CD14-positive monocyte (primary cell): ENCODE measurements at regions not wholly inside any gene's neighbourhood (a gene's known extent, or its start where the extent isn't known, plus 50 kb on each side); places are given as distances from the start of the nearest gene placed in this dataset.

Experiments used
- DNase-seq, 3 donors: peaks; one replicate each; pipeline ENCODE4 v3.0.0-alpha.2; 2011 to 2022
- H2AFZ ChIP-seq: 2 replicates; pipeline ENCODE4 v1.6.0; 2012; ENCODE audit warnings: mild to moderate bottlenecking, low read depth, low read length, inconsistent platforms; ENCODE audit not compliant: insufficient read depth, poor library complexity, severe bottlenecking
- H3K27ac ChIP-seq, 2 donors: 1 replicate in 1 of 2; 2 replicates in 1 of 2; pipeline ENCODE4 v1.5.1; 2012 to 2013; ENCODE audit warnings: low read length in 2 of 2, control low read depth in 1 of 2, inconsistent platforms in 1 of 2, low read depth in 1 of 2, mild to moderate bottlenecking in 1 of 2
- H3K27me3 ChIP-seq, 2 donors: one replicate each; pipeline versions ENCODE4 v1.6.0 to v1.6.1; 2011 to 2013; ENCODE audit warnings: low read length in 2 of 2; ENCODE audit not compliant: control insufficient read depth in 2 of 2, insufficient read depth in 2 of 2
- H3K36me3 ChIP-seq, 2 donors: replicated peaks in 1 of 2; 1 replicate in 1 of 2; 2 replicates in 1 of 2; pipeline versions ENCODE4 v1.5.1 to v1.6.1; 2012 to 2013; ENCODE audit warnings: low read length in 2 of 2, control low read depth in 1 of 2, inconsistent platforms in 1 of 2, mild to moderate bottlenecking in 1 of 2; ENCODE audit not compliant: insufficient read depth in 2 of 2, control insufficient read depth in 1 of 2
- H3K4me1 ChIP-seq, 2 donors: 1 replicate in 1 of 2; 2 replicates in 1 of 2; pipeline versions ENCODE4 v1.5.1 to v1.6.1; 2012 to 2013; ENCODE audit warnings: low read length in 2 of 2, control low read depth in 1 of 2, inconsistent platforms in 1 of 2, mild to moderate bottlenecking in 1 of 2, moderate library complexity in 1 of 2; ENCODE audit not compliant: insufficient read depth in 2 of 2, control insufficient read depth in 1 of 2
- H3K4me2 ChIP-seq: replicated peaks from 2 replicates; pipeline ENCODE3; 2012; ENCODE audit warnings: low read length, moderate library complexity, mild to moderate bottlenecking; ENCODE audit not compliant: poor library complexity, severe bottlenecking; ENCODE audit errors: extremely low read depth
- H3K4me3 ChIP-seq, 3 experiments: fragments of 200-600 bp in 1 of 3; sonication (generic) in 1 of 3; replicated peaks in 1 of 3; 1 replicate in 2 of 3; 2 replicates in 1 of 3; pipeline ENCODE4 v1.5.1; 2011 to 2013; ENCODE audit warnings: low read length in 3 of 3, mild to moderate bottlenecking in 3 of 3, control low read depth in 2 of 3, low read depth in 2 of 3, inconsistent platforms in 1 of 3, moderate library complexity in 1 of 3
- H3K79me2 ChIP-seq: 2 replicates; pipeline ENCODE4 v1.6.0; 2012; ENCODE audit warnings: mild to moderate bottlenecking, control low read depth, inconsistent platforms, low read length, moderate library complexity; ENCODE audit not compliant: insufficient read depth
- H3K9ac ChIP-seq: 2 replicates; pipeline ENCODE4 v1.6.0; 2017; ENCODE audit warnings: low read length, mild to moderate bottlenecking; ENCODE audit not compliant: insufficient read depth, poor library complexity, severe bottlenecking
- H3K9me3 ChIP-seq, 2 donors: replicated peaks in 1 of 2; 1 replicate in 1 of 2; 2 replicates in 1 of 2; pipeline versions ENCODE4 v1.5.1 to v1.6.1; 2012 to 2013; ENCODE audit warnings: low read length in 2 of 2, control low read depth in 1 of 2; ENCODE audit not compliant: control insufficient read depth in 1 of 2, insufficient read depth in 1 of 2
- H4K20me1 ChIP-seq: 2 replicates; pipeline ENCODE4 v1.6.0; 2012; ENCODE audit warnings: mild to moderate bottlenecking, low read length, control low read depth, moderate library complexity; ENCODE audit not compliant: insufficient read depth
- H3K27ac Mint-ChIP-seq, 7 donors: one replicate each; pipeline ENCODE4 v1.8.0; 2020; ENCODE audit warnings: mild to moderate bottlenecking in 7 of 7, mixed read lengths in 7 of 7, moderate library complexity in 6 of 7, inconsistent platforms in 2 of 7
- H3K27me3 Mint-ChIP-seq, 3 donors: one replicate each; pipeline ENCODE4 v1.8.0; 2021 to 2022; ENCODE audit warnings: low read depth in 3 of 3, mild to moderate bottlenecking in 3 of 3, mixed read lengths in 3 of 3, moderate library complexity in 3 of 3, inconsistent platforms in 1 of 3
- H3K36me3 Mint-ChIP-seq, 2 donors: one replicate each; pipeline ENCODE4 v1.8.0; 2020; ENCODE audit warnings: mixed read lengths in 2 of 2, inconsistent platforms in 1 of 2, mild to moderate bottlenecking in 1 of 2
- H3K4me1 Mint-ChIP-seq: one replicate; pipeline ENCODE4 v1.8.0; 2020; ENCODE audit warnings: mild to moderate bottlenecking, mixed read lengths
- H3K4me3 Mint-ChIP-seq, 2 donors: one replicate each; pipeline ENCODE4 v1.8.0; 2020; ENCODE audit warnings: mild to moderate bottlenecking in 2 of 2, mixed read lengths in 2 of 2, moderate library complexity in 1 of 2
- H3K9me3 Mint-ChIP-seq, 7 donors: one replicate each; pipeline ENCODE4 v1.8.0; 2020 to 2022; ENCODE audit warnings: mixed read lengths in 7 of 7, mild to moderate bottlenecking in 6 of 7, moderate library complexity in 6 of 7, inconsistent platforms in 2 of 7
- WGBS: methylation state at CpG from one replicate; pipeline ENCODE4 v1.1.5; 2013; ENCODE audit warnings: missing lambda C conversion rate; ENCODE audit not compliant: insufficient coverage; 5-methylcytosine and 5-hydroxymethylcytosine counted together
- intact Hi-C, 2 donors: fragments of 100-400 bp; cut with micrococcal nuclease; formaldehyde crosslinking; loops; one replicate each; pipeline versions ENCODE4 v1.15.0 to v1.15.1; 2023
- TF ChIP-seq, protein P1 (sequence below): fragments of 200-600 bp; IDR thresholded peaks from one replicate; pipeline ENCODE4 v1.8.0; 2022; ENCODE audit warnings: antibody characterized with exemption, mild to moderate bottlenecking

DNA sequence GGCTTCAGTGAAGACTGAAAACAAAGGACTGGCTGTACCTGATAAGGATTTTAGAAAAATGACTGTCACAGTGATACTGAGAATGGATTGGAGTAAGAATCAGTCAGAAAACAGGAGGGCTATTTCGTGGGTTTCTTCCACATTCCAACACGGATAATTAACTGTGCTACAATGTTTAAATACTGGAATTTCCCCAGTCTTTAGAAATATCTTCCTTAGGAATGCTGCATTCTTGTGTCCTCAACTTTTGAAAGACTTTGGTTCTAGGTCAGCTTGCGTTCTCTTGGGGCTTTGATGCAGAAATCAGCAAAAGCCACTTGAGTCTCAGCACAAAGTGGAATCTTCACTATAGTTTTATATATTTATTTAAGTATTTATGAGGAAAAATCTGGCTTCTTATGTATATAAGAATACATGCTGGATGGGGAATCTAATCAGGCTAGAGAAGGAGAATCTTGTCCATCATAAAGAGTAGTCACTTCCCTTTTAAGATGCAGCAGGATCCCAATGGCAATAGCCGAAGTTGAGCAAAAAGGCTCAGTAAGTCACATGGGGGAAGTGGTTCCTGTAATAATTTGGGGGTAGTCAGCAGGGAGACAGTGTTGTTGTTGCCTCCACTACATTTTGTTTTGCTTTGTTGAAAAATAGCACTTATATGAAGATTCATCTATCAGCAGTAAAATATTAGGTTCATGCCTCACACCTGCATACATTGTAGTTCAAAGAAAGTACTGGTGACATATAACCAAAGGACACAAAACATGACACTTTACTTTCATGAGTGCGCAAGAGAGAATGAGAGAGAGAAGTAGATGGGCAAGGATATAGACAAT is 86.0 kb downstream of the CH25H start:
- peaks cover 43% of the 10 kb centered on the region for H3K4me1 Mint-ChIP-seq
- H3K9me3 Mint-ChIP-seq = peaks cover 0 to 4% (median 0%) of the 10 kb centered on the region in 7 donors
- Histone ChIP-seq H3K36me3 (no peaks in the 10 kb centered on the region), H3K9ac (no peak overlapping the region), H2AFZ (no peak overlapping the region), H3K4me2 (no peak overlapping the region), H3K27me3 (peaks cover 0 to 3% of the 10 kb centered on the region in 2 donors), H3K4me1 (peaks cover 34 to 38% of the 10 kb centered on the region in 2 donors), H3K79me2 (no peaks in the 10 kb centered on the region), H3K4me3 (no peak overlapping the region), H4K20me1 (no peaks in the 10 kb centered on the region), H3K27ac (peak overlapping the region in 1 of 2 donors; percentile 94), H3K9me3 (no peaks in the 10 kb centered on the region)
- H3K4me3 Mint-ChIP-seq = no peak overlapping the region
- 83% methylated on average over 2 of the region's 5 CpGs for WGBS
- DNase-seq = peak; percentile 56 to 69 (median 66)
- TF ChIP-seq, protein P1, sequence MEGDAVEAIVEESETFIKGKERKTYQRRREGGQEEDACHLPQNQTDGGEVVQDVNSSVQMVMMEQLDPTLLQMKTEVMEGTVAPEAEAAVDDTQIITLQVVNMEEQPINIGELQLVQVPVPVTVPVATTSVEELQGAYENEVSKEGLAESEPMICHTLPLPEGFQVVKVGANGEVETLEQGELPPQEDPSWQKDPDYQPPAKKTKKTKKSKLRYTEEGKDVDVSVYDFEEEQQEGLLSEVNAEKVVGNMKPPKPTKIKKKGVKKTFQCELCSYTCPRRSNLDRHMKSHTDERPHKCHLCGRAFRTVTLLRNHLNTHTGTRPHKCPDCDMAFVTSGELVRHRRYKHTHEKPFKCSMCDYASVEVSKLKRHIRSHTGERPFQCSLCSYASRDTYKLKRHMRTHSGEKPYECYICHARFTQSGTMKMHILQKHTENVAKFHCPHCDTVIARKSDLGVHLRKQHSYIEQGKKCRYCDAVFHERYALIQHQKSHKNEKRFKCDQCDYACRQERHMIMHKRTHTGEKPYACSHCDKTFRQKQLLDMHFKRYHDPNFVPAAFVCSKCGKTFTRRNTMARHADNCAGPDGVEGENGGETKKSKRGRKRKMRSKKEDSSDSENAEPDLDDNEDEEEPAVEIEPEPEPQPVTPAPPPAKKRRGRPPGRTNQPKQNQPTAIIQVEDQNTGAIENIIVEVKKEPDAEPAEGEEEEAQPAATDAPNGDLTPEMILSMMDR = no peak
- intact Hi-C loops = loop anchor here (5.0 kb wide), 3 partner anchors 34 to 129 kb away; partner anchors contain the start of gene FAS (in 1 of the 2)
- H3K27me3 Mint-ChIP-seq = peaks cover 0 to 6% (median 2%) of the 10 kb centered on the region in 3 donors
- peak overlapping the region; percentile 29 to 99 (median 93) for H3K27ac Mint-ChIP-seq
- peaks cover 0 to 4% of the 10 kb centered on the region in 2 donors for H3K36me3 Mint-ChIP-seq

DNA sequence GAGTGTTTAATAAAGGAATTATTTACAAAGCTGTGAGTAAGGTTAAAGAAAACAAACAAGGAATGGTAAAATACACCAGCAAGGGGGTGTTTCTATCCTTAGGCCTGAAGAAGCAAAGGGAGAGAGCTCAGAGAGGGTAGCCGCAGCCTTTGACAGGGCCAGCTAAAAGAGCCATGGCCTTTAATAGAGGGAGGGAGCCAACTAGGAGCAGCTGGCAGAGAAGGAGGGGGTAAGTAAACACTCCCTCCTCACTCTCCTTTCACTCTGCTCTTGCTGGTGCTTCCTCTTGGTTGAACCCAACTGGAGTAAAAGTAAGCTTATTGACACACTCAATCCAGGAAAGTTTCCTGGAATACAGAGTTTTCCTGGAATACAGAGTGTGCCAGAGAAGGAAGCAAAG is 87.5 kb downstream of the CH25H start:
- H3K27me3 Mint-ChIP-seq = peaks cover 0 to 6% (median 2%) of the 10 kb centered on the region in 3 donors
- H3K9me3 Mint-ChIP-seq = peaks cover 0 to 4% (median 0%) of the 10 kb centered on the region in 7 donors
- WGBS = no CpG with 5 or more reads among the region's 1 CpG
- Histone ChIP-seq H3K27ac (no peak overlapping the region), H3K36me3 (no peaks in the 10 kb centered on the region), H4K20me1 (no peaks in the 10 kb centered on the region), H3K4me1 (peaks cover 34 to 38% of the 10 kb centered on the region in 2 donors), H3K9me3 (no peaks in the 10 kb centered on the region), H3K9ac (no peak overlapping the region), H2AFZ (no peak overlapping the region), H3K79me2 (no peaks in the 10 kb centered on the region), H3K4me2 (no peak overlapping the region), H3K27me3 (no peaks in the 10 kb centered on the region), H3K4me3 (no peak overlapping the region)
- no peak for DNase-seq
- TF ChIP-seq, protein P1 = no peak
- H3K4me3 Mint-ChIP-seq = no peak overlapping the region
- intact Hi-C loops = loop anchor here (5.0 kb wide), 3 partner anchors 32 to 127 kb away; partner anchors contain the start of gene FAS (in 1 of the 2)
- no peak overlapping the region for H3K27ac Mint-ChIP-seq
- peaks cover 0 to 4% of the 10 kb centered on the region in 2 donors for H3K36me3 Mint-ChIP-seq
- H3K4me1 Mint-ChIP-seq = peaks cover 43% of the 10 kb centered on the region
